SK-N-SH (cell line): ENCODE measurements at regions not wholly inside any gene's neighbourhood (a gene's known extent, or its start where the extent isn't known, plus 50 kb on each side); places are given as distances from the start of the nearest gene placed in this dataset.

Experiments
- CTCF ChIA-PET: fragments of 300-600, 350-600 bp; formaldehyde crosslinking; extraction: SDS; loops from one replicate; lab custom pipeline; 2021; lab: Yijun Ruan, JAX
- POLR2A ChIA-PET: fragments of 350-600 bp; sonication (Branson Sonifier 250); formaldehyde crosslinking; extraction: SDS; loops from one replicate; lab custom pipeline; 2020; ENCODE audit warnings: antibody characterized with exemption, inconsistent platforms; lab: Yijun Ruan, JAX
- DNase-seq: peaks from one replicate; pipeline ENCODE4 v3.0.0; 2012
- H2AFZ ChIP-seq: fragments of 200-600 bp; sonication (generic); 2 replicates; pipeline ENCODE4 v1.8.1; 2016; ENCODE audit warnings: antibody characterized with exemption, mild to moderate bottlenecking, low read depth
- H3F3A ChIP-seq: fragments of 200-600 bp; sonication (generic); replicated peaks from 2 replicates; pipeline ENCODE3; 2016; ENCODE audit warnings: antibody characterized with exemption, mild to moderate bottlenecking; ENCODE audit not compliant: insufficient read depth
- H3K27ac ChIP-seq, 2 experiments: fragments of 200-500 bp in 1 of 2; fragments of 200-600 bp in 1 of 2; sonication (Bioruptor generic) in 1 of 2; sonication (generic), shearing (Covaris generic) in 1 of 2; 2 replicates each; pipeline versions ENCODE4 v1.5.1 to v1.6.1; 2014 to 2016; ENCODE audit warnings: low read depth in 2 of 2, inconsistent platforms in 1 of 2, low read length in 1 of 2, mild to moderate bottlenecking in 1 of 2, mixed read lengths in 1 of 2
- H3K27me3 ChIP-seq: fragments of 200-600 bp; sonication (generic), shearing (Covaris generic); 2 replicates; pipeline ENCODE4 v1.6.1; 2016; ENCODE audit warnings: mixed run types; ENCODE audit not compliant: insufficient read depth
- H3K36me3 ChIP-seq, 2 experiments: fragments of 200-500 bp in 1 of 2; fragments of 200-600 bp in 1 of 2; sonication (Bioruptor generic) in 1 of 2; sonication (generic) in 1 of 2; replicated peaks in 1 of 2; 2 replicates each; pipeline versions ENCODE3 to v1.5.1; 2014 to 2016; ENCODE audit warnings: low read length in 1 of 2, mild to moderate bottlenecking in 1 of 2; ENCODE audit not compliant: insufficient read depth in 2 of 2, control insufficient read depth in 1 of 2
- H3K4me1 ChIP-seq, 2 experiments: fragments of 200-500 bp in 1 of 2; fragments of 200-600 bp in 1 of 2; sonication (Bioruptor generic) in 1 of 2; sonication (generic), shearing (Covaris generic) in 1 of 2; 2 replicates each; pipeline versions ENCODE4 v1.5.1 to v1.6.1; 2014 to 2016; ENCODE audit warnings: low read depth in 1 of 2, low read length in 1 of 2, mixed run types in 1 of 2; ENCODE audit not compliant: insufficient read depth in 2 of 2, control insufficient read depth in 1 of 2
- H3K4me2 ChIP-seq: fragments of 200-600 bp; sonication (generic), shearing (Covaris generic); 2 replicates; pipeline ENCODE4 v1.6.1; 2017; ENCODE audit warnings: mixed run types
- H3K4me3 ChIP-seq, 2 experiments: fragments of 200-500 bp in 1 of 2; fragments of 200-600 bp in 1 of 2; sonication (Bioruptor generic) in 1 of 2; sonication (generic), shearing (Covaris generic) in 1 of 2; 2 replicates each; pipeline versions ENCODE4 v1.5.1 to v1.8.1; 2014 to 2016; ENCODE audit warnings: low read depth in 2 of 2, inconsistent platforms in 1 of 2, low read length in 1 of 2, mild to moderate bottlenecking in 1 of 2, mixed read lengths in 1 of 2, moderate library complexity in 1 of 2
- H3K79me2 ChIP-seq: fragments of 200-600 bp; sonication (generic); 2 replicates; pipeline ENCODE4 v1.8.1; 2017; ENCODE audit warnings: mild to moderate bottlenecking; ENCODE audit not compliant: insufficient read depth
- H3K9ac ChIP-seq: fragments of 200-600 bp; sonication (generic); 2 replicates; pipeline ENCODE4 v1.6.1; 2017; ENCODE audit warnings: mixed run types
- H3K9me2 ChIP-seq: fragments of 200-600 bp; sonication (generic); 2 replicates; pipeline ENCODE4 v1.6.1; 2017; ENCODE audit warnings: mixed run types
- H3K9me3 ChIP-seq: fragments of 200-600 bp; sonication (generic); 2 replicates; pipeline ENCODE4 v1.6.1; 2017; ENCODE audit warnings: mixed run types, mild to moderate bottlenecking, moderate library complexity
- H4K20me1 ChIP-seq: fragments of 200-600 bp; sonication (generic); 2 replicates; pipeline ENCODE4 v1.6.1; 2017; ENCODE audit warnings: mild to moderate bottlenecking, mixed run types; ENCODE audit not compliant: insufficient read depth
- MAX ChIP-seq: IDR thresholded peaks from 2 replicates; pipeline ENCODE4 v1.4.0; 2012; ENCODE audit warnings: low read depth
- REST ChIP-seq: IDR thresholded peaks from 2 replicates; pipeline ENCODE4 v1.6.1; 2012; ENCODE audit warnings: mild to moderate bottlenecking, low read depth, low read length, moderate library complexity
- RFX5 ChIP-seq: IDR thresholded peaks from 2 replicates; pipeline ENCODE4 v1.6.1; 2012; ENCODE audit warnings: mild to moderate bottlenecking, improper control_type of control experiment, low read length
- TAF1 ChIP-seq: IDR thresholded peaks from 2 replicates; pipeline ENCODE4 v1.6.1; 2012; ENCODE audit warnings: low read depth, mild to moderate bottlenecking, low read length, moderate library complexity, borderline replicate concordance
- USF1 ChIP-seq: IDR thresholded peaks from 2 replicates; pipeline ENCODE4 v1.4.0; 2012; ENCODE audit warnings: low read depth, borderline replicate concordance
- WGBS: methylation state at CpG from one replicate; pipeline ENCODE4 v1.1.6; 2017; ENCODE audit warnings: low lambda C conversion rate; 5-methylcytosine and 5-hydroxymethylcytosine counted together

DNA sequence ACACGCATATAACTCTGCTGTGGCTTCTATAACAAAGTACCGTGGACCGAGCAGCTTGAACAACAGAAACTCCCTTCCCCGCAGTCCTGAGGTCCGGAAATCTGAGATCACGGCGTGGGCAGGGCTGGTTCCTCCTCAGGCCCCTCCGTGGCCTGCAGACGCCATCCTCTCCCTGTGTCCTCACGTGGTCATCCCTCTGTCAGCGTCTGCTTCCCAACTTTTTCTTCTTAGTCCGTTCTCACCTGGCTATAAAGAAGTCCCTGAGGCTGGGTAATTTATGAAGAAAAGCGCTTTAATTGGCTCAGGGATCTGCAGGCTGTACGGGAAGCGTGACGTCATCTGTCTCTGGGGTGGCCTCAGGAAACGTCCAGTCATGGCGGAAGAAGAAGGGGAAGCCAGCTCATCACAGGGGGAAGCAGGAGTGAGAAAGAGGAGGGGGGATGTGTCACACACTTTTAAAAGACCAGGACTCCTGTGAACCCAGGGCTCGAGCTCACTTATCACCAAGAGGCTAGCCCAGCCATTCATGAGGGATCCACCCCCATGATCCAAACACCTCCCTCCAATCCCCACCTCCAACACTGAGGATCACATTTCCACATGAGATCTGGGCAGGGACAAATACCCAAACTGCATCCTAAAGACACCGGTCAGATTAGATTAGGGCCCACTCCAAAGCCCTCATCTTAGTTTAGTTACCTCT is 91.2 kb upstream of the INSIG1 start:
- H3K27ac ChIP-seq, result peak overlapping the region in 1 of 2 experiments; percentile 3; a peak in 1 of 4 replicates
- no peak for TF ChIP-seq USF1
- peak; percentile 95 for TF ChIP-seq RFX5
- H3K9me3 ChIP-seq, result no peaks in the 10 kb centered on the region
- DNase-seq, result no peak
- H4K20me1 ChIP-seq, result no peaks in the 10 kb centered on the region
- peaks cover 4 to 15% of the 10 kb centered on the region in 2 experiments; a peak in 1 of 4 replicates for H3K4me1 ChIP-seq
- H2AFZ ChIP-seq, result no peak overlapping the region
- no peak overlapping the region for H3K4me2 ChIP-seq
- POLR2A ChIA-PET, result no interaction called here
- H3K79me2 ChIP-seq, result no peaks in the 10 kb centered on the region
- no peaks in the 10 kb centered on the region for H3K36me3 ChIP-seq
- WGBS, result 73% methylated on average over 20 of the region's 20 CpGs
- CTCF ChIA-PET, result interaction anchor here (1.1 to 3.3 kb wide), 2 partner anchors 16 to 138 kb away, joined by 8 to 23 read pairs; no protein-coding TSS in a partner anchor
- no peak overlapping the region for H3K9ac ChIP-seq
- H3K27me3 ChIP-seq, result no peaks in the 10 kb centered on the region
- no peak overlapping the region for H3K4me3 ChIP-seq
- no peaks in the 10 kb centered on the region for H3K9me2 ChIP-seq
- H3F3A ChIP-seq, result peaks cover 4% of the 10 kb centered on the region

- POLR2A ChIA-PET, result no interaction called here
- TF ChIP-seq REST, result peak; percentile 71; the same call in 1 of the 2 replicates
- no peak for TF ChIP-seq MAX
- no peak for TF ChIP-seq TAF1
- TF ChIP-seq, all 33 proteins: peak for 1
- Histone ChIP-seq H4K20me1 (no peaks in the 10 kb centered on the region), H3K27ac (no peak overlapping the region), H3K27me3 (no peaks in the 10 kb centered on the region), H3K4me1 (peaks cover 4 to 15% of the 10 kb centered on the region in 2 experiments; a peak in 1 of 4 replicates), H3K79me2 (no peaks in the 10 kb centered on the region), H3K4me2 (no peak overlapping the region), H3K4me3 (no peak overlapping the region), H3K9me3 (no peaks in the 10 kb centered on the region), H3K9ac (no peak overlapping the region), H3K36me3 (no peaks in the 10 kb centered on the region), H3K9me2 (no peaks in the 10 kb centered on the region), H2AFZ (no peak overlapping the region), H3F3A (peaks cover 4% of the 10 kb centered on the region)
- no peak for DNase-seq
- CTCF ChIA-PET, result no interaction called here
- 68% methylated on average over 13 of the region's 13 CpGs for WGBS
Observed at GRCh38 chr7:155207326-155208002, 90.2 kb upstream of the INSIG1 start.
